GM23338 (cell line): ENCODE measurements at regions not wholly inside any gene's neighbourhood (a gene's known extent, or its start where the extent isn't known, plus 50 kb on each side); places are given as distances from the start of the nearest gene placed in this dataset.

Experiments
- ATAC-seq: fragments of 200-7000 bp; cut with Tn5 transposase; 3 replicates; pipeline ENCODE4 v1.9.1; 2020
- DNase-seq: peaks from one replicate; pipeline ENCODE4 v3.0.0-alpha.2; 2015; ENCODE audit warnings: low spot score
- H2AFZ ChIP-seq: fragments of 200-600 bp; sonication (generic); 2 replicates; pipeline ENCODE4 v1.8.0; 2016; ENCODE audit warnings: antibody characterized with exemption, mild to moderate bottlenecking, moderate library complexity
- H3F3A ChIP-seq: fragments of 200-600 bp; sonication (generic); replicated peaks from 2 replicates; pipeline ENCODE4 v1.8.0; 2017; ENCODE audit warnings: antibody characterized with exemption, mixed run types, low read depth
- H3K27ac ChIP-seq: fragments of 200-600 bp; sonication (generic); 2 replicates; pipeline ENCODE4 v1.6.1; 2016; ENCODE audit warnings: low read depth
- H3K27me3 ChIP-seq: fragments of 200-600 bp; sonication (generic); 2 replicates; pipeline ENCODE4 v1.8.0; 2016; ENCODE audit warnings: mild to moderate bottlenecking, mixed run types, moderate library complexity; ENCODE audit not compliant: insufficient read depth
- H3K36me3 ChIP-seq: fragments of 200-600 bp; sonication (generic); 2 replicates; pipeline ENCODE4 v1.8.0; 2016; ENCODE audit warnings: mild to moderate bottlenecking; ENCODE audit not compliant: insufficient read depth
- H3K4me1 ChIP-seq: fragments of 200-600 bp; sonication (generic); 2 replicates; pipeline ENCODE4 v1.8.0; 2016; ENCODE audit warnings: mild to moderate bottlenecking, moderate library complexity; ENCODE audit not compliant: insufficient read depth
- H3K4me2 ChIP-seq: fragments of 200-600 bp; sonication (generic); 2 replicates; pipeline ENCODE4 v1.7.1; 2017; ENCODE audit warnings: mixed run types
- H3K4me3 ChIP-seq: fragments of 200-600 bp; sonication (generic); 2 replicates; pipeline ENCODE4 v1.6.1; 2016; ENCODE audit warnings: mixed run types
- H3K79me2 ChIP-seq: fragments of 200-600 bp; sonication (generic); replicated peaks from 2 replicates; pipeline ENCODE4 v1.8.0; 2017; ENCODE audit warnings: mild to moderate bottlenecking; ENCODE audit not compliant: insufficient read depth
- H3K9me2 ChIP-seq: fragments of 200-600 bp; sonication (generic); 2 replicates; pipeline ENCODE4 v1.8.0; 2017; ENCODE audit not compliant: insufficient read depth
- H4K20me1 ChIP-seq: fragments of 200-600 bp; sonication (generic); replicated peaks from 2 replicates; pipeline ENCODE4 v1.8.0; 2017; ENCODE audit warnings: mild to moderate bottlenecking; ENCODE audit not compliant: insufficient read depth
- H3K27ac Mint-ChIP-seq: 2 replicates; pipeline ENCODE4 v1.8.0; 2020; ENCODE audit warnings: inconsistent platforms, mild to moderate bottlenecking, moderate library complexity, mixed read lengths
- H3K27me3 Mint-ChIP-seq: 3 replicates; pipeline ENCODE4 v1.8.0; 2022; ENCODE audit warnings: low read depth, mild to moderate bottlenecking, moderate library complexity, mixed read lengths, inconsistent platforms; ENCODE audit not compliant: insufficient read depth, poor library complexity
- H3K36me3 Mint-ChIP-seq: 3 replicates; pipeline ENCODE4 v1.8.0; 2021; ENCODE audit warnings: low read depth, mild to moderate bottlenecking, inconsistent platforms, moderate library complexity, mixed read lengths
- H3K4me1 Mint-ChIP-seq: 3 replicates; pipeline ENCODE4 v1.8.0; 2020; ENCODE audit warnings: mild to moderate bottlenecking, inconsistent platforms, mixed read lengths
- H3K4me3 Mint-ChIP-seq: 3 replicates; pipeline ENCODE4 v1.8.0; 2021; ENCODE audit warnings: moderate library complexity, mild to moderate bottlenecking, inconsistent platforms, mixed read lengths
- H3K9me3 Mint-ChIP-seq: 3 replicates; pipeline ENCODE4 v1.8.0; 2020; ENCODE audit warnings: moderate library complexity, mild to moderate bottlenecking, inconsistent platforms, mixed read lengths
- EZH2 ChIP-seq: fragments of 200-600 bp; sonication (generic); IDR thresholded peaks from one replicate; pipeline ENCODE4 v1.8.0; 2017; ENCODE audit warnings: antibody characterized with exemption, mild to moderate bottlenecking, low read depth; ENCODE audit not compliant: unreplicated experiment
- EZH2phosphoT487 ChIP-seq: fragments of 200-600 bp; sonication (generic); IDR thresholded peaks from one replicate; pipeline ENCODE4 v1.8.1; 2018; ENCODE audit warnings: antibody characterized with exemption; ENCODE audit not compliant: unreplicated experiment
- STAT1 ChIP-seq: IDR thresholded peaks from one replicate; pipeline ENCODE4 v1.6.1; 2016; ENCODE audit warnings: antibody characterized with exemption; ENCODE audit not compliant: unreplicated experiment
- TF ChIP-seq, protein P1 (sequence below), 2 experiments: fragments of 200-600 bp in 1 of 2; sonication (generic) in 1 of 2; conservative IDR thresholded peaks; 2 replicates each; pipeline versions ENCODE4 v1.5.1 to v1.6.1; 2016 to 2017; ENCODE audit warnings: antibody characterized with exemption in 2 of 2, low read depth in 2 of 2, mild to moderate bottlenecking in 2 of 2, moderate library complexity in 1 of 2
- TF ChIP-seq, protein P2 (sequence below): IDR thresholded peaks from 2 replicates; pipeline ENCODE4 v1.6.1; 2016; ENCODE audit warnings: antibody characterized with exemption

DNA sequence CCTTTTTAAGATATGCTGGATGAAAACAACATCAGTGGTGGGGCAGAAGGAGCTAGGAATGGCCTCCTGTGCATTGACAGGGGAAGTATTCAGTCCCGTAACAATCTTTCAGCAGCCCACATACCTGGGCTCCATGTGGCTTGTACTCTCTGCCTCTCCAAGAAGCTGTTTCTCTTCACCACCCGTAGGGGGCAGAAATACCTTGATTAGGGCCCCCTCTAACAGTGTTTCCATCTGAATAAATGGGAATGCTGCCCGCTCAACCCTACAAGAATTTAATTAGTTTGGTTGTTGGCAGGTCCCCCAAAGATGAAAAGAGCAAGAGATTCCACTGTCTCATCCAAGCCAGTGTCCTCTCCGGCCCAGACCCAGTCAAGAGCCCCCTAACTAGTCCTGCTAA, 155.2 kb downstream of the SMIM20 start:
- H3K4me2 ChIP-seq, result no peak overlapping the region
- peaks cover 3% of the 10 kb centered on the region; the same call in 1 of the 2 replicates for H3K4me1 ChIP-seq
- H3K4me3 Mint-ChIP-seq, result no peak overlapping the region
- no peaks in the 10 kb centered on the region for H3F3A ChIP-seq
- peak overlapping the region; percentile 81 for H3K27ac Mint-ChIP-seq
- ATAC-seq (peak; percentile 98), DNase-seq (peak; percentile 89)
- no peaks in the 10 kb centered on the region for H3K36me3 ChIP-seq
- H3K27me3 ChIP-seq, result no peaks in the 10 kb centered on the region
- peak overlapping the region; percentile 75 for H2AFZ ChIP-seq
- no peak for TF ChIP-seq EZH2
- TF ChIP-seq, protein P1, sequence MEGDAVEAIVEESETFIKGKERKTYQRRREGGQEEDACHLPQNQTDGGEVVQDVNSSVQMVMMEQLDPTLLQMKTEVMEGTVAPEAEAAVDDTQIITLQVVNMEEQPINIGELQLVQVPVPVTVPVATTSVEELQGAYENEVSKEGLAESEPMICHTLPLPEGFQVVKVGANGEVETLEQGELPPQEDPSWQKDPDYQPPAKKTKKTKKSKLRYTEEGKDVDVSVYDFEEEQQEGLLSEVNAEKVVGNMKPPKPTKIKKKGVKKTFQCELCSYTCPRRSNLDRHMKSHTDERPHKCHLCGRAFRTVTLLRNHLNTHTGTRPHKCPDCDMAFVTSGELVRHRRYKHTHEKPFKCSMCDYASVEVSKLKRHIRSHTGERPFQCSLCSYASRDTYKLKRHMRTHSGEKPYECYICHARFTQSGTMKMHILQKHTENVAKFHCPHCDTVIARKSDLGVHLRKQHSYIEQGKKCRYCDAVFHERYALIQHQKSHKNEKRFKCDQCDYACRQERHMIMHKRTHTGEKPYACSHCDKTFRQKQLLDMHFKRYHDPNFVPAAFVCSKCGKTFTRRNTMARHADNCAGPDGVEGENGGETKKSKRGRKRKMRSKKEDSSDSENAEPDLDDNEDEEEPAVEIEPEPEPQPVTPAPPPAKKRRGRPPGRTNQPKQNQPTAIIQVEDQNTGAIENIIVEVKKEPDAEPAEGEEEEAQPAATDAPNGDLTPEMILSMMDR (conservative IDR thresholded peaks at IDR 0.05; ENCODE audit: low read depth in 2 of 2), result peak; percentile 81 to 82
- no peak for TF ChIP-seq STAT1
- no peaks in the 10 kb centered on the region for H3K9me2 ChIP-seq
- H3K27ac ChIP-seq, result no peak overlapping the region
- no peaks in the 10 kb centered on the region for H4K20me1 ChIP-seq
- no peak overlapping the region for H3K4me3 ChIP-seq
- no peaks in the 10 kb centered on the region for H3K79me2 ChIP-seq
- no peaks in the 10 kb centered on the region; the same call in 2 of the 3 replicates for H3K9me3 Mint-ChIP-seq
- H3K4me1 Mint-ChIP-seq, result peaks cover 4% of the 10 kb centered on the region; the same call in 2 of the 3 replicates
- peaks cover 2% of the 10 kb centered on the region for H3K27me3 Mint-ChIP-seq
- no peaks in the 10 kb centered on the region for H3K36me3 Mint-ChIP-seq

DNA sequence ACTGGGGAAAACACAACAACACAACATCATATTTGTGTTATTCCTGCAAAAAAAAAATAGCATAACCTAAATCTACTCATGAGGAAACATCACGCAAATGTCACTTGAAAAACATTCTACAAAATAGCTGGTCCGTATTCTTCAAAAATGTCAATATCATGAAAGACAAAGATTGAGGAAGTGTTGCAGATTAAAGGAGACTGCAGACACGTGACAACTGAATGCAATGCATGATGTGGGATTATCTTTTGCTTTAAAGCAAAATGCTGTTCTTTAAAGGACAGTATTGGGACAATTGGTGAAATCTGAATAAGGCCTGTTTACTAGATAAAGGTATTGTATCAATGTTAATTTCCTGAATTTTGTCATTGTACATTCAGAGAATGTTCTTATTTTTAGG, 157.7 kb downstream of the SMIM20 start:
- no peak for DNase-seq
- H3K27ac Mint-ChIP-seq, result no peak overlapping the region
- Histone ChIP-seq H3K4me3 (no peak overlapping the region), H3K27me3 (no peaks in the 10 kb centered on the region), H3K27ac (no peak overlapping the region), H3K79me2 (no peaks in the 10 kb centered on the region), H3K36me3 (no peaks in the 10 kb centered on the region), H3K9me2 (0 out of 2 replicates have a peak, but pooled peaks cover 6% of the 10 kb centered on the region), H3K4me2 (no peak overlapping the region), H2AFZ (peak overlapping the region; percentile 30; the same call in 1 of the 2 replicates), H3F3A (no peaks in the 10 kb centered on the region), H3K4me1 (peaks cover 3% of the 10 kb centered on the region; the same call in 1 of the 2 replicates), H4K20me1 (no peaks in the 10 kb centered on the region)
- peaks cover 6% of the 10 kb centered on the region; the same call in 1 of the 3 replicates for H3K9me3 Mint-ChIP-seq
- no peak for TF ChIP-seq EZH2phosphoT487
- TF ChIP-seq, protein P2, sequence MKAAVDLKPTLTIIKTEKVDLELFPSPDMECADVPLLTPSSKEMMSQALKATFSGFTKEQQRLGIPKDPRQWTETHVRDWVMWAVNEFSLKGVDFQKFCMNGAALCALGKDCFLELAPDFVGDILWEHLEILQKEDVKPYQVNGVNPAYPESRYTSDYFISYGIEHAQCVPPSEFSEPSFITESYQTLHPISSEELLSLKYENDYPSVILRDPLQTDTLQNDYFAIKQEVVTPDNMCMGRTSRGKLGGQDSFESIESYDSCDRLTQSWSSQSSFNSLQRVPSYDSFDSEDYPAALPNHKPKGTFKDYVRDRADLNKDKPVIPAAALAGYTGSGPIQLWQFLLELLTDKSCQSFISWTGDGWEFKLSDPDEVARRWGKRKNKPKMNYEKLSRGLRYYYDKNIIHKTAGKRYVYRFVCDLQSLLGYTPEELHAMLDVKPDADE, result no peak
- TF ChIP-seq, protein P1 (conservative IDR thresholded peaks at IDR 0.05; ENCODE audit: low read depth in 2 of 2), result no peak
- no peak for ATAC-seq
- peaks cover 4% of the 10 kb centered on the region for H3K4me1 Mint-ChIP-seq
- no peak overlapping the region for H3K4me3 Mint-ChIP-seq
- H3K27me3 Mint-ChIP-seq, result peaks cover 2% of the 10 kb centered on the region
- H3K36me3 Mint-ChIP-seq, result no peaks in the 10 kb centered on the region
